ENCODE measurements at regions not wholly inside any gene's neighbourhood (a gene's known extent, or its start where the extent isn't known, plus 50 kb on each side); places are given as distances from the start of the nearest gene placed in this dataset.

- Histone ChIP-seq H3K4me2 (ENCODE audit: insufficient read depth, insufficient read length, low read length) (no peak overlapping the region), H3K27ac (ENCODE audit: insufficient read length, low read depth, low read length) (no peak overlapping the region), H4K20me1 (ENCODE audit: control insufficient read depth, insufficient read depth, insufficient read length) (no peaks in the 10 kb centered on the region), H3K18ac (ENCODE audit: insufficient read length, low read depth, low read length) (no peak overlapping the region), H2BK120ac (ENCODE audit: low read depth, low read length, poor library complexity, severe bottlenecking) (no peak overlapping the region), H3K4ac (ENCODE audit: low read depth, low read length) (no peak overlapping the region), H3K9me3 (ENCODE audit: control insufficient read depth, low read depth, low read length) (peaks cover 4% of the 10 kb centered on the region), H3K14ac (ENCODE audit: insufficient read depth, low read length) (no peak overlapping the region), H3K23ac (ENCODE audit: insufficient read length, low read depth, low read length) (no peak overlapping the region), H3T11ph (ENCODE audit: low read length) (no peak overlapping the region), H3K4me1 (ENCODE audit: insufficient read depth, low read length) (no peaks in the 10 kb centered on the region), H4K5ac (ENCODE audit: insufficient read length, low read depth, low read length) (no peak overlapping the region), H2BK5ac (ENCODE audit: insufficient read length, low read length) (no peak overlapping the region), H4K8ac (replicated peaks; ENCODE audit: insufficient read length, low read depth, low read length) (no peak overlapping the region), H3K23me2 (ENCODE audit: insufficient read length, low read depth, low read length, poor library complexity, severe bottlenecking) (no peaks in the 10 kb centered on the region), H3K27me3 (ENCODE audit: insufficient read depth, low read length) (no peaks in the 10 kb centered on the region), H3K79me2 (ENCODE audit: insufficient read depth, low read length) (no peaks in the 10 kb centered on the region), H3K56ac (ENCODE audit: insufficient read length, low read depth, low read length) (no peak overlapping the region), H2AFZ (ENCODE audit: low read length) (no peak overlapping the region), H2BK12ac (ENCODE audit: insufficient read length, low read depth, low read length) (no peak overlapping the region), H2BK15ac (ENCODE audit: low read depth, low read length) (no peak overlapping the region), H2AK5ac (ENCODE audit: insufficient read length, low read length) (no peak overlapping the region), H2BK20ac (ENCODE audit: low read depth, low read length, poor library complexity, severe bottlenecking) (no peak overlapping the region), H4K91ac (ENCODE audit: insufficient read length, low read depth, low read length) (no peak overlapping the region), H3K79me1 (ENCODE audit: insufficient read depth, low read depth, low read length, poor library complexity, severe bottlenecking) (no peaks in the 10 kb centered on the region), H3K9ac (ENCODE audit: extremely low read depth, insufficient read length, low read length) (no peak overlapping the region)
- Mint-ChIP-seq H3K9me3 (peaks cover 21% of the 10 kb centered on the region in 2 experiments), H3K4me3 (no peak overlapping the region), H3K4me1 (no peaks in the 10 kb centered on the region), H3K27me3 (ENCODE audit: low read depth) (no peaks in the 10 kb centered on the region), H3K36me3 (ENCODE audit: insufficient read depth in 1 of 3, low read depth in 3 of 3) (peaks cover 2 to 21% (median 4%) of the 10 kb centered on the region in 3 experiments; a peak in 6 of 7 replicates), H3K27ac (no peak overlapping the region)
- DNase-seq: no peak
- WGBS (ENCODE audit: extremely low coverage, insufficient read length, low lambda C conversion rate): no CpG with 5 or more reads among the region's 3 CpGs
- no peak for TF ChIP-seq CTCF (conservative IDR thresholded peaks at IDR 0.05)
Observed at GRCh38 chr14:78007160-78007559, 163.0 kb upstream of the NRXN3 start.
